ENCODE measurements at regions not wholly inside any gene's neighbourhood (a gene's known extent, or its start where the extent isn't known, plus 50 kb on each side); places are given as distances from the start of the nearest gene placed in this dataset.

DNA sequence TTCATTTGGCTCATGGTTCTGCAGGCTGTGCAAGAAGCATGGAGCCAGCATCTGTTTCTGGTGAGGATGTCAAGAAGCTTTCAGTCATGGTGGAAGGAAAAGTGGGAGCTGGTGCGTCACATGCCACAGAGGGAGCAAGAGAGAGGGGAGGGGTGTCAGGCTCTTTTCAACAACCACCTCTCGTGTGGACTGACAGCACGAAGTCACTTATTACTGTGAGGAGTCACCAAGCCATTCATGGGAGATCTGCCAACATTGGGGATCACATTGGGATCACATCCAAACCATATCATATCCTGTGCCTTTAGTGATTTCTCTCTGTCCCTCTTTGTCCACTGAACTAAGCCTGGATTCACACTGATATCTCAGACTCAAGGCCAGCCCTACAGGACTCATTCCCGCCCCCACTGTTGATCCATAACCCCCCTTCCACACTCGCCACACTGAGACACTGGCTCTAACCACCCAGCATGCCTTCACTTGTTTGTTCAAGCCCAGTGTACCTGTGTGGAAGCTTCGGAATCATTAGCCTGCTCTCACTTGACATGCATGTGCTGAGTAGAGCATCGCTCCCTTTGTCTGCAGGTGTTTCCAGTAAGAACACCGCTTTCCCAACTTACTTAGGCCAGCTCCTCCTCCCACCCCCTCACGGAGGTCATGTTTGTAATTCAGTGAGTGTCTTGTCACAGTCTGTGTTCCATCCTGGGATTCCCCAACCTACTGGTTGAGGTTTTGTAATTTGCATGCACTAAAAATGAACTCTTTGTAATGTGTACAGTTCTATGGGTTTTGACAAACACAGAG, 132.2 kb downstream of the KLF13 start:
- Histone ChIP-seq H3K4me1 (ENCODE audit: control insufficient read depth, insufficient read depth, low read length) (peaks cover 22% of the 10 kb centered on the region), H3K36me3 (ENCODE audit: control insufficient read depth in 2 of 2, insufficient read depth in 2 of 2, low read length in 1 of 2) (no peaks in the 10 kb centered on the region), H3K79me2 (ENCODE audit: control insufficient read depth, insufficient read depth, low read length) (no peaks in the 10 kb centered on the region), H2AFZ (ENCODE audit: control insufficient read depth, low read depth, low read length) (peak overlapping the region; percentile 11; the same call in 1 of the 2 replicates), H4K20me1 (ENCODE audit: control insufficient read depth, insufficient read depth) (no peaks in the 10 kb centered on the region), H3K4me2 (ENCODE audit: control insufficient read depth, insufficient read depth) (peak overlapping the region; percentile 81), H3K27me3 (replicated peaks in 1 of 2; ENCODE audit: control insufficient read depth in 2 of 2, insufficient read depth in 2 of 2, low read length in 1 of 2) (no peaks in the 10 kb centered on the region), H3K9ac (ENCODE audit: control insufficient read depth, insufficient read depth, low read length) (no peak overlapping the region), H3K27ac (ENCODE audit: control insufficient read depth, insufficient read depth) (peak overlapping the region; percentile 24; the same call in 1 of the 2 replicates), H3K9me3 (replicated peaks; ENCODE audit: control insufficient read depth, insufficient read depth, low read length) (no peaks in the 10 kb centered on the region; the same call in 2 of the 3 replicates), H3K4me3 (peak overlapping the region; percentile 4; the same call in 1 of the 2 replicates)
- ChIA-PET SMC1A (ENCODE audit: uncharacterized antibody, unreplicated experiment) (interaction anchor here (0.8 to 4.3 kb wide), 17 partner anchors 8 to 457 kb away, joined by 3 to 39 read pairs (median 4); no protein-coding TSS in a partner anchor), CTCF (interaction anchor here (0.6 to 4.6 kb wide), 14 partner anchors 15 to 258 kb away, joined by 3 to 46 read pairs (median 3); no protein-coding TSS in a partner anchor), RAD21 (ENCODE audit: unreplicated experiment) (interaction anchor here (0.9 to 6.2 kb wide), 15 partner anchors 9 to 244 kb away, joined by 3 to 72 read pairs (median 4); partner anchors contain the start of gene KLF13), POLR2A (interaction anchor here (0.7 to 4.1 kb wide), 6 partner anchors 11 to 228 kb away, joined by 3 to 32 read pairs (median 7); no protein-coding TSS in a partner anchor)
- BruUV-seq (replicated peaks), result no TSS peak
- in situ Hi-C loops (cut with MboI) (no loop called here), intact Hi-C loops (cut with micrococcal nuclease; ENCODE audit: unreplicated experiment) (no loop called here)
- peak; percentile 75 for FAIRE-seq
- WGBS (ENCODE audit: insufficient coverage, insufficient replicate concordance, low lambda C conversion rate, missing lambda C conversion rate), result 12% methylated on average over 9 of the region's 9 CpGs
- ATAC-seq, result peak; percentile 96
- peak; percentile 77 for DNase-seq (ENCODE audit: low read depth, low spot score)
- TF ChIP-seq BMI1 (IDR thresholded peaks at IDR 0.05; ENCODE audit: borderline replicate concordance) (no peak), PKNOX1 (IDR thresholded peaks at IDR 0.05) (no peak), SP1 (IDR thresholded peaks at IDR 0.05; ENCODE audit: low read depth, low read length) (peak; percentile 45), TARDBP (IDR thresholded peaks at IDR 0.05; ENCODE audit: borderline replicate concordance) (no peak), POLR2AphosphoS5 (IDR thresholded peaks at IDR 0.05; ENCODE audit: low read length) (no peak), RAD21 (IDR thresholded peaks at IDR 0.05; ENCODE audit: insufficient read depth, low read depth, low read length) (no peak), FOXM1 (IDR thresholded peaks at IDR 0.05; ENCODE audit: low read depth, low read length) (peak; percentile 76), KAT2A (conservative IDR thresholded peaks at IDR 0.05; ENCODE audit: control insufficient read depth, low read depth, low read length) (no peak), USF1 (IDR thresholded peaks at IDR 0.05; ENCODE audit: borderline replicate concordance, extremely low read length, insufficient read depth, low read depth, low read length) (no peak), STAT1 (conservative IDR thresholded peaks at IDR 0.05) (no peak), BRCA1 (IDR thresholded peaks at IDR 0.05; ENCODE audit: low read depth, low read length) (no peak), SPI1 (IDR thresholded peaks at IDR 0.05; ENCODE audit: borderline replicate concordance, insufficient read depth, low read depth, low read length) (no peak)
- TF ChIP-seq, protein P1, sequence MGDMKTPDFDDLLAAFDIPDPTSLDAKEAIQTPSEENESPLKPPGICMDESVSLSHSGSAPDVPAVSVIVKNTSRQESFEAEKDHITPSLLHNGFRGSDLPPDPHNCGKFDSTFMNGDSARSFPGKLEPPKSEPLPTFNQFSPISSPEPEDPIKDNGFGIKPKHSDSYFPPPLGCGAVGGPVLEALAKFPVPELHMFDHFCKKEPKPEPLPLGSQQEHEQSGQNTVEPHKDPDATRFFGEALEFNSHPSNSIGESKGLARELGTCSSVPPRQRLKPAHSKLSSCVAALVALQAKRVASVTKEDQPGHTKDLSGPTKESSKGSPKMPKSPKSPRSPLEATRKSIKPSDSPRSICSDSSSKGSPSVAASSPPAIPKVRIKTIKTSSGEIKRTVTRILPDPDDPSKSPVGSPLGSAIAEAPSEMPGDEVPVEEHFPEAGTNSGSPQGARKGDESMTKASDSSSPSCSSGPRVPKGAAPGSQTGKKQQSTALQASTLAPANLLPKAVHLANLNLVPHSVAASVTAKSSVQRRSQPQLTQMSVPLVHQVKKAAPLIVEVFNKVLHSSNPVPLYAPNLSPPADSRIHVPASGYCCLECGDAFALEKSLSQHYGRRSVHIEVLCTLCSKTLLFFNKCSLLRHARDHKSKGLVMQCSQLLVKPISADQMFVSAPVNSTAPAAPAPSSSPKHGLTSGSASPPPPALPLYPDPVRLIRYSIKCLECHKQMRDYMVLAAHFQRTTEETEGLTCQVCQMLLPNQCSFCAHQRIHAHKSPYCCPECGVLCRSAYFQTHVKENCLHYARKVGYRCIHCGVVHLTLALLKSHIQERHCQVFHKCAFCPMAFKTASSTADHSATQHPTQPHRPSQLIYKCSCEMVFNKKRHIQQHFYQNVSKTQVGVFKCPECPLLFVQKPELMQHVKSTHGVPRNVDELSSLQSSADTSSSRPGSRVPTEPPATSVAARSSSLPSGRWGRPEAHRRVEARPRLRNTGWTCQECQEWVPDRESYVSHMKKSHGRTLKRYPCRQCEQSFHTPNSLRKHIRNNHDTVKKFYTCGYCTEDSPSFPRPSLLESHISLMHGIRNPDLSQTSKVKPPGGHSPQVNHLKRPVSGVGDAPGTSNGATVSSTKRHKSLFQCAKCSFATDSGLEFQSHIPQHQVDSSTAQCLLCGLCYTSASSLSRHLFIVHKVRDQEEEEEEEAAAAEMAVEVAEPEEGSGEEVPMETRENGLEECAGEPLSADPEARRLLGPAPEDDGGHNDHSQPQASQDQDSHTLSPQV (IDR thresholded peaks at IDR 0.05), result no peak
- TF ChIP-seq, protein P2, sequence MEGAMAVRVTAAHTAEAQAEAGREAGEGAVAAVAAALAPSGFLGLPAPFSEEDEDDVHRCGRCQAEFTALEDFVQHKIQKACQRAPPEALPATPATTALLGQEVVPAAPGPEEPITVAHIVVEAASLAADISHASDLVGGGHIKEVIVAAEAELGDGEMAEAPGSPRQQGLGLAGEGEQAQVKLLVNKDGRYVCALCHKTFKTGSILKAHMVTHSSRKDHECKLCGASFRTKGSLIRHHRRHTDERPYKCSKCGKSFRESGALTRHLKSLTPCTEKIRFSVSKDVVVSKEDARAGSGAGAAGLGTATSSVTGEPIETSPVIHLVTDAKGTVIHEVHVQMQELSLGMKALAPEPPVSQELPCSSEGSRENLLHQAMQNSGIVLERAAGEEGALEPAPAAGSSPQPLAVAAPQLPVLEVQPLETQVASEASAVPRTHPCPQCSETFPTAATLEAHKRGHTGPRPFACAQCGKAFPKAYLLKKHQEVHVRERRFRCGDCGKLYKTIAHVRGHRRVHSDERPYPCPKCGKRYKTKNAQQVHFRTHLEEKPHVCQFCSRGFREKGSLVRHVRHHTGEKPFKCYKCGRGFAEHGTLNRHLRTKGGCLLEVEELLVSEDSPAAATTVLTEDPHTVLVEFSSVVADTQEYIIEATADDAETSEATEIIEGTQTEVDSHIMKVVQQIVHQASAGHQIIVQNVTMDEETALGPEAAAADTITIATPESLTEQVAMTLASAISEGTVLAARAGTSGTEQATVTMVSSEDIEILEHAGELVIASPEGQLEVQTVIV (IDR thresholded peaks at IDR 0.05; ENCODE audit: borderline replicate concordance, partially characterized antibody), result no peak

Data from GM12878 (cell line).